ENCODE measurements at regions not wholly inside any gene's neighbourhood (a gene's known extent, or its start where the extent isn't known, plus 50 kb on each side); places are given as distances from the start of the nearest gene placed in this dataset.

GRCh38 chr19:30799865-30800755, 427.9 kb downstream of the ZNF536 start:
- no peak for TF ChIP-seq PATZ1 (CRISPR knock-in tag; IDR thresholded peaks at IDR 0.05; ENCODE audit: borderline replicate concordance)
- TF ChIP-seq ESRRG (CRISPR knock-in tag; IDR thresholded peaks at IDR 0.05): no peak
- no peak for TF ChIP-seq RARB (CRISPR knock-in tag; IDR thresholded peaks at IDR 0.05)
- no peak for TF ChIP-seq ZFP3 (CRISPR knock-in tag; IDR thresholded peaks at IDR 0.05)
- no peak for TF ChIP-seq ARNTL (CRISPR knock-in tag; IDR thresholded peaks at IDR 0.05; ENCODE audit: borderline replicate concordance, low read depth)
- no peak for TF ChIP-seq TCF4 (CRISPR knock-in tag; IDR thresholded peaks at IDR 0.05; ENCODE audit: borderline replicate concordance)
- TF ChIP-seq CSDC2 (CRISPR knock-in tag; IDR thresholded peaks at IDR 0.05): no peak
- no peak for TF ChIP-seq GLIS3 (CRISPR knock-in tag; IDR thresholded peaks at IDR 0.05)
- TF ChIP-seq CREB5 (CRISPR knock-in tag; IDR thresholded peaks at IDR 0.05; ENCODE audit: low read depth): no peak

Data from SK-N-SH treated with all-trans-retinoic acid at 6 μM for 48 hours (cell line).